ENCODE measurements at regions not wholly inside any gene's neighbourhood (a gene's known extent, or its start where the extent isn't known, plus 50 kb on each side); places are given as distances from the start of the nearest gene placed in this dataset.

GRCh38 chr16:86823125-86823524, 244.8 kb downstream of the FOXL1 start:
- no peaks in the 10 kb centered on the region for H3K4me1 Mint-ChIP-seq
- TF ChIP-seq CTCF (IDR thresholded peaks at IDR 0.05), result no peak
- H3K27ac Mint-ChIP-seq, result no peak overlapping the region
- no peaks in the 10 kb centered on the region for H3K9me3 Mint-ChIP-seq
- no peak for DNase-seq
- no peak for ATAC-seq (ENCODE audit: low read depth)
- no peak overlapping the region for H3K4me3 Mint-ChIP-seq
- CTCF ChIA-PET, result no interaction called here
- no peaks in the 10 kb centered on the region for H3K36me3 Mint-ChIP-seq (ENCODE audit: low read depth)
- intact Hi-C loops (cut with micrococcal nuclease), result no loop called here
- H3K27me3 Mint-ChIP-seq, result peaks cover 6% of the 10 kb centered on the region
- POLR2A ChIA-PET, result no interaction called here

- Mint-ChIP-seq H3K36me3 (ENCODE audit: low read depth) (no peaks in the 10 kb centered on the region), H3K27ac (no peak overlapping the region), H3K9me3 (no peaks in the 10 kb centered on the region), H3K4me1 (no peaks in the 10 kb centered on the region), H3K27me3 (peaks cover 9% of the 10 kb centered on the region), H3K4me3 (no peak overlapping the region)
- DNase-seq, result no peak
- ATAC-seq (ENCODE audit: low read depth), result no peak
- POLR2A ChIA-PET, result no interaction called here
- no peak for TF ChIP-seq CTCF (IDR thresholded peaks at IDR 0.05)
- CTCF ChIA-PET, result no interaction called here
- intact Hi-C loops (cut with micrococcal nuclease), result no loop called here
These were observed 245.7 kb downstream of the FOXL1 start for GRCh38 chr16:86823888-86824671.

GRCh38 chr16:86824751-86825296, 246.5 kb downstream of the FOXL1 start:
- intact Hi-C loops (cut with micrococcal nuclease), result no loop called here
- H3K27ac Mint-ChIP-seq, result no peak overlapping the region
- TF ChIP-seq CTCF (IDR thresholded peaks at IDR 0.05), result no peak
- DNase-seq (no peak), ATAC-seq (ENCODE audit: low read depth) (no peak)
- no peak overlapping the region for H3K4me3 Mint-ChIP-seq
- no peaks in the 10 kb centered on the region for H3K9me3 Mint-ChIP-seq
- ChIA-PET CTCF (no interaction called here), POLR2A (no interaction called here)
- H3K27me3 Mint-ChIP-seq, result peaks cover 14% of the 10 kb centered on the region
- no peaks in the 10 kb centered on the region for H3K4me1 Mint-ChIP-seq
- no peaks in the 10 kb centered on the region for H3K36me3 Mint-ChIP-seq (ENCODE audit: low read depth)

- TF ChIP-seq CTCF (IDR thresholded peaks at IDR 0.05), result no peak
- H3K27ac Mint-ChIP-seq, result no peak overlapping the region
- intact Hi-C loops (cut with micrococcal nuclease), result no loop called here
- H3K4me1 Mint-ChIP-seq, result no peaks in the 10 kb centered on the region
- H3K36me3 Mint-ChIP-seq (ENCODE audit: low read depth), result no peaks in the 10 kb centered on the region
- no peaks in the 10 kb centered on the region for H3K9me3 Mint-ChIP-seq
- H3K27me3 Mint-ChIP-seq, result peaks cover 14% of the 10 kb centered on the region
- ATAC-seq (ENCODE audit: low read depth), result no peak
- DNase-seq, result no peak
- ChIA-PET CTCF (no interaction called here), POLR2A (no interaction called here)
- no peak overlapping the region for H3K4me3 Mint-ChIP-seq
These were observed 247.3 kb downstream of the FOXL1 start for GRCh38 chr16:86825631-86826030.

- H3K36me3 Mint-ChIP-seq (ENCODE audit: low read depth), result no peaks in the 10 kb centered on the region
- peaks cover 14% of the 10 kb centered on the region for H3K27me3 Mint-ChIP-seq
- CTCF ChIA-PET, result no interaction called here
- no peak overlapping the region for H3K4me3 Mint-ChIP-seq
- ATAC-seq (ENCODE audit: low read depth), result no peak
- no peak overlapping the region for H3K27ac Mint-ChIP-seq
- no peaks in the 10 kb centered on the region for H3K4me1 Mint-ChIP-seq
- no peak for DNase-seq
- POLR2A ChIA-PET, result no interaction called here
- intact Hi-C loops (cut with micrococcal nuclease), result no loop called here
- no peaks in the 10 kb centered on the region for H3K9me3 Mint-ChIP-seq
- TF ChIP-seq CTCF (IDR thresholded peaks at IDR 0.05), result no peak
These were observed 248.6 kb downstream of the FOXL1 start for GRCh38 chr16:86826941-86827340.

Data from activated B cell treated with CpG ODN at 0.5 μM for 24 hours (primary cell).